CD4-positive, alpha-beta T cell treated with Interleukin-10 for 1 hour (primary cell): ENCODE measurements at regions not wholly inside any gene's neighbourhood (a gene's known extent, or its start where the extent isn't known, plus 50 kb on each side); places are given as distances from the start of the nearest gene placed in this dataset.

Experiments used
- DNase-seq: peaks from one replicate; pipeline ENCODE4 v3.0.0-alpha.2; 2020

GRCh38 chr4:162715401-162715800 is 451.3 kb downstream of the NAF1 start:
- no peak for DNase-seq

- DNase-seq: no peak
Observed at GRCh38 chr4:162707962-162708361, 458.7 kb downstream of the NAF1 start.

GRCh38 chr4:162706632-162707031 is 460.1 kb downstream of the NAF1 start:
- no peak for DNase-seq

GRCh38 chr4:162706051-162706450 is 460.6 kb downstream of the NAF1 start:
- DNase-seq: no peak

- DNase-seq: no peak
Observed at GRCh38 chr4:162705130-162705803, 461.4 kb downstream of the NAF1 start.

- no peak for DNase-seq
Observed at GRCh38 chr4:162700815-162701361, 465.8 kb downstream of the NAF1 start.

GRCh38 chr4:162700358-162700757 is 466.3 kb downstream of the NAF1 start:
- no peak for DNase-seq

- DNase-seq: no peak
Observed at GRCh38 chr4:162699629-162700028, 467.1 kb downstream of the NAF1 start.

GRCh38 chr4:162685410-162685809 is 481.3 kb downstream of the NAF1 start:
- DNase-seq: no peak

- no peak for DNase-seq
Observed at GRCh38 chr4:162684998-162685397, 481.7 kb downstream of the NAF1 start.

GRCh38 chr4:162684371-162684700 is 482.4 kb downstream of the NAF1 start:
- DNase-seq: no peak

- no peak for DNase-seq
Observed at GRCh38 chr4:162683659-162684370, 482.9 kb downstream of the NAF1 start.

- DNase-seq: no peak
Observed at GRCh38 chr4:162682651-162683050, 484.0 kb downstream of the NAF1 start.

- no peak for DNase-seq
Observed at GRCh38 chr4:162681212-162681611, 485.5 kb downstream of the NAF1 start.

- no peak for DNase-seq
Observed at GRCh38 chr4:162675661-162676060, 491.0 kb downstream of the NAF1 start.

GRCh38 chr4:162661913-162662312 is 498.1 kb upstream of the FSTL5 start:
- DNase-seq: no peak

- DNase-seq: no peak
Observed at GRCh38 chr4:162659716-162660115, 495.9 kb upstream of the FSTL5 start.

GRCh38 chr4:162657966-162658365 is 494.2 kb upstream of the FSTL5 start:
- DNase-seq: no peak

GRCh38 chr4:162650166-162650565 is 486.4 kb upstream of the FSTL5 start:
- no peak for DNase-seq

- no peak for DNase-seq
Observed at GRCh38 chr4:162645381-162645780, 481.6 kb upstream of the FSTL5 start.

GRCh38 chr4:162644346-162644745 is 480.5 kb upstream of the FSTL5 start:
- DNase-seq: no peak

- DNase-seq: no peak
Observed at GRCh38 chr4:162640152-162640551, 476.4 kb upstream of the FSTL5 start.

- DNase-seq: no peak
Observed at GRCh38 chr4:162634390-162634789, 470.6 kb upstream of the FSTL5 start.

- no peak for DNase-seq
Observed at GRCh38 chr4:162622664-162623063, 458.9 kb upstream of the FSTL5 start.

- DNase-seq: no peak
Observed at GRCh38 chr4:162610116-162610515, 446.3 kb upstream of the FSTL5 start.
